H1 (cell line): ENCODE measurements at regions not wholly inside any gene's neighbourhood (a gene's known extent, or its start where the extent isn't known, plus 50 kb on each side); places are given as distances from the start of the nearest gene placed in this dataset.

ENCODE experiments used
- CTCF ChIA-PET: fragments of 300-600 bp; sonication (Branson Sonifier 250); formaldehyde crosslinking; loops from one replicate; lab custom pipeline; 2021; ENCODE audit not compliant: partially characterized antibody; lab: Charles Lee
- POLR2A ChIA-PET: fragments of 300-600 bp; sonication (Branson Sonifier 250); formaldehyde crosslinking; loops from one replicate; lab custom pipeline; 2021; ENCODE audit warnings: inconsistent platforms; ENCODE audit not compliant: partially characterized antibody; lab: Charles Lee
- DNase-seq, 2 experiments: peaks; one replicate each; pipeline versions ENCODE4 v3.0.0 to v3.0.0-alpha.2; 2010 to 2022; ENCODE audit warnings: low spot score in 2 of 2, low read depth in 1 of 2, mixed read lengths in 1 of 2
- FAIRE-seq: peaks from 2 replicates; lab custom pipeline; 2011; peaks lifted over from hg19 to GRCh38; lab: Jason Lieb, UNC
- H2AFZ ChIP-seq: 2 replicates; pipeline ENCODE4 v1.8.1; 2012; ENCODE audit warnings: low read length, inconsistent platforms
- H2AK5ac ChIP-seq: 2 replicates; pipeline ENCODE4 v1.6.1; 2013; ENCODE audit warnings: low read depth, low read length
- H2BK120ac ChIP-seq: replicated peaks from 2 replicates; pipeline ENCODE3; 2013; ENCODE audit warnings: low read depth, low read length, inconsistent platforms
- H2BK12ac ChIP-seq: 2 replicates; pipeline ENCODE4 v1.6.1; 2013; ENCODE audit warnings: low read depth, low read length
- H2BK15ac ChIP-seq: 2 replicates; pipeline ENCODE4 v1.6.1; 2013; ENCODE audit warnings: low read length
- H2BK20ac ChIP-seq: 2 replicates; pipeline ENCODE4 v1.6.1; 2013; ENCODE audit warnings: low read length
- H2BK5ac ChIP-seq: 2 replicates; pipeline ENCODE4 v1.6.1; 2013; ENCODE audit warnings: low read depth, low read length
- H3K14ac ChIP-seq: 2 replicates; pipeline ENCODE4 v1.6.1; 2013; ENCODE audit warnings: inconsistent platforms; ENCODE audit not compliant: insufficient read length
- H3K18ac ChIP-seq: 2 replicates; pipeline ENCODE4 v1.6.1; 2013; ENCODE audit warnings: low read length; ENCODE audit errors: extremely low read depth
- H3K23ac ChIP-seq: 2 replicates; pipeline ENCODE4 v1.6.1; 2013; ENCODE audit warnings: inconsistent platforms; ENCODE audit not compliant: insufficient read length
- H3K23me2 ChIP-seq: 2 replicates; pipeline ENCODE4 v1.6.1; 2013; ENCODE audit warnings: low read depth, low read length
- H3K27ac ChIP-seq: 2 replicates; pipeline ENCODE4 v1.6.1; 2011; ENCODE audit warnings: low read depth, low read length, inconsistent platforms
- H3K27me3 ChIP-seq, 4 experiments: replicated peaks in 1 of 4; 1 replicate in 1 of 4; 2 replicates in 3 of 4; pipeline versions ENCODE4 v1.6.1 to v1.8.1; 2011 to 2013; ENCODE audit warnings: low read length in 3 of 4, mild to moderate bottlenecking in 3 of 4, inconsistent platforms in 2 of 4, mixed read lengths in 2 of 4, moderate library complexity in 1 of 4; ENCODE audit not compliant: control insufficient read depth in 3 of 4, insufficient read depth in 3 of 4; ENCODE audit errors: extremely low read depth in 1 of 4
- H3K36me3 ChIP-seq, 4 experiments: 2 replicates each; pipeline versions ENCODE4 v1.6.1 to v1.8.1; 2011 to 2013; ENCODE audit warnings: mild to moderate bottlenecking in 4 of 4, low read length in 3 of 4, moderate library complexity in 2 of 4, control low read depth in 1 of 4, inconsistent platforms in 1 of 4; ENCODE audit not compliant: insufficient read depth in 4 of 4, control insufficient read depth in 2 of 4
- H3K4ac ChIP-seq: replicated peaks from 2 replicates; pipeline ENCODE3; 2013; ENCODE audit warnings: low read length, low read depth, mixed read lengths, inconsistent platforms; ENCODE audit not compliant: insufficient read length
- H3K4me1 ChIP-seq, 4 experiments: replicated peaks in 1 of 4; 1 replicate in 1 of 4; 2 replicates in 3 of 4; pipeline versions ENCODE4 v1.6.1 to v1.8.1; 2011 to 2013; ENCODE audit warnings: low read length in 3 of 4, inconsistent platforms in 2 of 4, mixed read lengths in 1 of 4; ENCODE audit not compliant: insufficient read depth in 4 of 4, control insufficient read depth in 3 of 4
- H3K4me2 ChIP-seq, 2 experiments: 2 replicates each; pipeline versions ENCODE4 v1.6.1 to v1.8.1; 2011 to 2013; ENCODE audit warnings: low read depth in 2 of 2, low read length in 2 of 2, control low read depth in 1 of 2, inconsistent platforms in 1 of 2, mild to moderate bottlenecking in 1 of 2; ENCODE audit not compliant: insufficient read depth in 1 of 2
- H3K4me3 ChIP-seq, 4 experiments: fragments of 200-600, 300-600 bp in 1 of 4; sonication (generic), shearing (Covaris generic), sonication (Bioruptor Twin) in 1 of 4; 2 replicates each; pipeline versions ENCODE4 v1.5.1 to v1.8.1; 2011 to 2016; ENCODE audit warnings: low read length in 4 of 4, low read depth in 3 of 4, control low read depth in 2 of 4, inconsistent platforms in 2 of 4, mild to moderate bottlenecking in 2 of 4, mixed read lengths in 1 of 4, moderate library complexity in 1 of 4; ENCODE audit not compliant: insufficient read depth in 2 of 4; ENCODE audit errors: extremely low read depth in 1 of 4
- H3K56ac ChIP-seq: replicated peaks from 2 replicates; pipeline ENCODE3; 2013; ENCODE audit warnings: low read depth, mild to moderate bottlenecking, mixed read lengths, low read length, inconsistent platforms; ENCODE audit not compliant: insufficient read length
- H3K79me1 ChIP-seq: 2 replicates; pipeline ENCODE4 v1.6.1; 2013; ENCODE audit warnings: low read depth, low read length, control low read depth
- H3K79me2 ChIP-seq, 2 experiments: 2 replicates each; pipeline versions ENCODE4 v1.6.1 to v1.8.1; 2012 to 2013; ENCODE audit warnings: low read length in 2 of 2, mild to moderate bottlenecking in 2 of 2, inconsistent platforms in 1 of 2; ENCODE audit not compliant: insufficient read depth in 2 of 2, control insufficient read depth in 1 of 2
- H3K9ac ChIP-seq, 4 experiments: replicated peaks in 1 of 4; 1 replicate in 1 of 4; 2 replicates in 3 of 4; pipeline versions ENCODE4 v1.6.1 to v1.8.1; 2011 to 2013; ENCODE audit warnings: low read depth in 3 of 4, low read length in 3 of 4, control low read depth in 2 of 4, mild to moderate bottlenecking in 2 of 4, moderate library complexity in 2 of 4, inconsistent platforms in 1 of 4; ENCODE audit errors: extremely low read depth in 1 of 4
- H3K9me3 ChIP-seq, 2 experiments: 2 replicates each; pipeline versions ENCODE4 v1.6.1 to v1.8.1; 2012 to 2013; ENCODE audit warnings: mild to moderate bottlenecking in 2 of 2, moderate library complexity in 2 of 2, control low read depth in 1 of 2, inconsistent platforms in 1 of 2, low read depth in 1 of 2, low read length in 1 of 2, mixed read lengths in 1 of 2; ENCODE audit not compliant: insufficient read depth in 2 of 2
- H4K20me1 ChIP-seq, 2 experiments: replicated peaks in 1 of 2; 2 replicates each; pipeline versions ENCODE3 to v1.8.1; 2011 to 2013; ENCODE audit warnings: inconsistent platforms in 2 of 2, low read length in 2 of 2, mild to moderate bottlenecking in 1 of 2; ENCODE audit not compliant: insufficient read depth in 2 of 2, control insufficient read depth in 1 of 2
- H4K5ac ChIP-seq: 2 replicates; pipeline ENCODE4 v1.6.1; 2013; ENCODE audit warnings: low read length, low read depth, mixed read lengths, inconsistent platforms; ENCODE audit not compliant: insufficient read length
- H4K8ac ChIP-seq: 2 replicates; pipeline ENCODE4 v1.8.0; 2013; ENCODE audit warnings: mild to moderate bottlenecking, moderate library complexity, low read length, inconsistent platforms; ENCODE audit not compliant: insufficient read depth; ENCODE audit errors: extremely low read depth
- H4K91ac ChIP-seq: replicated peaks from 2 replicates; pipeline ENCODE3; 2013; ENCODE audit warnings: low read length, mixed read lengths, inconsistent platforms; ENCODE audit not compliant: insufficient read length
- ASH2L ChIP-seq: fragments of 200-600, 300-600 bp; sonication (generic); IDR thresholded peaks from one replicate; pipeline ENCODE4 v1.7.1; 2017; ENCODE audit warnings: low read length
- CREB1 ChIP-seq: IDR thresholded peaks from 2 replicates; pipeline ENCODE4 v1.6.1; 2012; ENCODE audit warnings: inconsistent platforms
- HDAC2 ChIP-seq, 2 experiments: fragments of 300-600 bp in 1 of 2; sonication (generic) in 1 of 2; IDR thresholded peaks; 2 replicates each; pipeline ENCODE4 v1.6.1; 2011 to 2012; ENCODE audit warnings: low read depth in 2 of 2, low read length in 2 of 2, mild to moderate bottlenecking in 2 of 2, moderate library complexity in 2 of 2, borderline replicate concordance in 1 of 2, inconsistent platforms in 1 of 2
- HDAC6 ChIP-seq: IDR thresholded peaks from one replicate; pipeline ENCODE4 v1.7.1; 2012; ENCODE audit warnings: low read depth, mild to moderate bottlenecking, inconsistent platforms, low read length, moderate library complexity
- POU5F1 ChIP-seq: IDR thresholded peaks from 2 replicates; pipeline ENCODE4 v1.6.1; 2011; ENCODE audit warnings: low read depth, mild to moderate bottlenecking, low read length, moderate library complexity
- RAD21 ChIP-seq, 2 experiments: IDR thresholded peaks in 1 of 2; conservative IDR thresholded peaks in 1 of 2; 2 replicates each; pipeline ENCODE4 v1.6.1; 2011; ENCODE audit warnings: low read depth in 2 of 2, low read length in 2 of 2, improper control_type of control experiment in 1 of 2, inconsistent platforms in 1 of 2, mild to moderate bottlenecking in 1 of 2, moderate library complexity in 1 of 2
- RBBP5 ChIP-seq: IDR thresholded peaks from 2 replicates; pipeline ENCODE4 v1.7.1; 2012; ENCODE audit warnings: low read depth, mild to moderate bottlenecking, inconsistent platforms, low read length, moderate library complexity, borderline replicate concordance
- RFX5 ChIP-seq: IDR thresholded peaks from 2 replicates; pipeline ENCODE4 v1.6.1; 2011; ENCODE audit warnings: low read depth, low read length, improper control_type of control experiment, borderline replicate concordance
- RNF2 ChIP-seq: fragments of 200-900, 300-1000 bp; sonication (generic); IDR thresholded peaks from 2 replicates; pipeline ENCODE4 v1.7.1; 2016; ENCODE audit warnings: borderline replicate concordance, low read depth, mild to moderate bottlenecking, antibody characterized with exemption, low read length; ENCODE audit not compliant: poor library complexity, severe bottlenecking; ENCODE audit errors: missing control alignments
- SIX5 ChIP-seq: IDR thresholded peaks from 2 replicates; pipeline ENCODE4 v1.6.1; 2011; ENCODE audit warnings: mild to moderate bottlenecking, low read depth, low read length
- SP4 ChIP-seq: IDR thresholded peaks from 2 replicates; pipeline ENCODE4 v1.6.1; 2012; ENCODE audit warnings: low read length, inconsistent platforms
- WGBS, 2 experiments: shearing (Covaris generic) in 1 of 2; methylation state at CpG; one replicate each; pipeline versions ENCODE4 v1.1.6 to v1.1.7; 2013 to 2015; ENCODE audit warnings: low lambda C conversion rate in 2 of 2, mixed read lengths in 2 of 2, inconsistent platforms in 1 of 2, low coverage in 1 of 2, missing lambda C conversion rate in 1 of 2; ENCODE audit not compliant: insufficient replicate concordance in 2 of 2, insufficient coverage in 1 of 2, insufficient read length in 1 of 2; ENCODE audit errors: extremely low coverage in 1 of 2, missing lambda C conversion rate in 1 of 2; 5-methylcytosine and 5-hydroxymethylcytosine counted together
- TF ChIP-seq, protein P1 (sequence below): IDR thresholded peaks from 2 replicates; pipeline ENCODE4 v1.6.1; 2011; ENCODE audit warnings: low read depth, mild to moderate bottlenecking, low read length; ENCODE audit not compliant: insufficient read depth
- TF ChIP-seq, protein P2 (sequence below): IDR thresholded peaks from 2 replicates; pipeline ENCODE4 v1.6.1; 2012; ENCODE audit warnings: inconsistent platforms

DNA sequence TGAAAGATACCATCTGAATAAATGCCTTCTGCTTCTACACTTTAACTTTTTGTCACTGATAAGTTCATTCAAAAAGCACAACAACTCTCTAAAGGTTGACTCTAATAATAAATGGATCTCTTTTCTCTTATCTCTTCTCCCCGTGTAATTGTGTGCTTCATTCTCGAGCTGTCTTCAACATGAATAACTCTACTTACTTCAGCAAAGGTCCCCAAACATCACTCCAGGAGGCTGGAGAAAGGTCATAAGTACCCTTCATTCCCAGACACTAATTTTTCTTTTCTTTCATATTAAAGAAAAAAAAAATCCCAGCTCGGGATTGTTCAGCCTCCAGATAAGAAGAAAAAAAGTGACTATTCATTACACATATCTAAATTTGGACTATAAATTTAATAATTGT is 222.2 kb downstream of the FOXO1 start:
- H4K91ac ChIP-seq = no peak overlapping the region
- no peaks in the 10 kb centered on the region; a peak in 1 of 8 replicates for H3K36me3 ChIP-seq
- no peak overlapping the region for H2BK120ac ChIP-seq
- H3K4me1 ChIP-seq = peaks cover 0 to 4% (median 0%) of the 10 kb centered on the region in 4 experiments; a peak in 2 of 7 replicates
- H2BK5ac ChIP-seq = no peak overlapping the region
- no peak overlapping the region for H2AFZ ChIP-seq
- H3K56ac ChIP-seq = no peak overlapping the region
- peaks cover 2% of the 10 kb centered on the region in 2 experiments; a peak in 3 of 4 replicates for H3K9me3 ChIP-seq
- H3K4ac ChIP-seq = no peak overlapping the region
- DNase-seq (no peak), FAIRE-seq (no peak)
- WGBS, 2 experiments = 86% methylated on average over 3 of the region's 3 CpGs; no CpG with 5 or more reads in 1 of the 2 experiments
- no peak overlapping the region for H3K23ac ChIP-seq
- H3K79me2 ChIP-seq = no peaks in the 10 kb centered on the region
- no peak overlapping the region for H2BK15ac ChIP-seq
- H3K27ac ChIP-seq = no peak overlapping the region
- H3K27me3 ChIP-seq = no peaks in the 10 kb centered on the region
- no peak overlapping the region for H4K5ac ChIP-seq
- no peak overlapping the region for H3K9ac ChIP-seq
- H3K4me2 ChIP-seq = no peak overlapping the region
- no peaks in the 10 kb centered on the region for H4K20me1 ChIP-seq
- no peak overlapping the region for H2BK20ac ChIP-seq
- ChIA-PET POLR2A (interaction anchor here (0.5 to 1.7 kb wide), 3 partner anchors 10 to 315 kb away, joined by 3 to 5 read pairs (median 4); no protein-coding TSS in a partner anchor), CTCF (no interaction called here)
- no peaks in the 10 kb centered on the region for H3K23me2 ChIP-seq
- no peak overlapping the region for H3K14ac ChIP-seq
- H4K8ac ChIP-seq = no peak overlapping the region
- H3K79me1 ChIP-seq = no peaks in the 10 kb centered on the region
- no peak overlapping the region for H2AK5ac ChIP-seq
- H3K4me3 ChIP-seq = no peak overlapping the region
- H3K18ac ChIP-seq = no peak overlapping the region
- H2BK12ac ChIP-seq = no peak overlapping the region
- TF ChIP-seq POU5F1 (no peak), RNF2 (no peak), SIX5 (no peak), HDAC2 (IDR thresholded peaks at IDR 0.05; ENCODE audit: borderline replicate concordance in 1 of 2, low read depth in 2 of 2, low read length in 2 of 2) (no peak), RBBP5 (no peak), SP4 (no peak), RAD21 (IDR thresholded peaks at IDR 0.05 in 1 of 2, conservative IDR thresholded peaks at IDR 0.05 in 1 of 2; ENCODE audit: low read depth in 2 of 2, low read length in 2 of 2) (no peak), HDAC6 (no peak), RFX5 (no peak), ASH2L (no peak), CREB1 (no peak)
- TF ChIP-seq, protein P1, sequence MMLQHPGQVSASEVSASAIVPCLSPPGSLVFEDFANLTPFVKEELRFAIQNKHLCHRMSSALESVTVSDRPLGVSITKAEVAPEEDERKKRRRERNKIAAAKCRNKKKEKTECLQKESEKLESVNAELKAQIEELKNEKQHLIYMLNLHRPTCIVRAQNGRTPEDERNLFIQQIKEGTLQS = no peak
- TF ChIP-seq, protein P2, sequence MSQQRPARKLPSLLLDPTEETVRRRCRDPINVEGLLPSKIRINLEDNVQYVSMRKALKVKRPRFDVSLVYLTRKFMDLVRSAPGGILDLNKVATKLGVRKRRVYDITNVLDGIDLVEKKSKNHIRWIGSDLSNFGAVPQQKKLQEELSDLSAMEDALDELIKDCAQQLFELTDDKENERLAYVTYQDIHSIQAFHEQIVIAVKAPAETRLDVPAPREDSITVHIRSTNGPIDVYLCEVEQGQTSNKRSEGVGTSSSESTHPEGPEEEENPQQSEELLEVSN = no peak
